ENCODE measurements at regions not wholly inside any gene's neighbourhood (a gene's known extent, or its start where the extent isn't known, plus 50 kb on each side); places are given as distances from the start of the nearest gene placed in this dataset.
A peak's percentile ranks its signal among the peaks of the same experiment; 100 is the strongest.
"Not testable (repeated sequence)": the region's sequence is repeated elsewhere in the genome, so short reads cannot be mapped to it uniquely, and the experiment has no call there.

DNA sequence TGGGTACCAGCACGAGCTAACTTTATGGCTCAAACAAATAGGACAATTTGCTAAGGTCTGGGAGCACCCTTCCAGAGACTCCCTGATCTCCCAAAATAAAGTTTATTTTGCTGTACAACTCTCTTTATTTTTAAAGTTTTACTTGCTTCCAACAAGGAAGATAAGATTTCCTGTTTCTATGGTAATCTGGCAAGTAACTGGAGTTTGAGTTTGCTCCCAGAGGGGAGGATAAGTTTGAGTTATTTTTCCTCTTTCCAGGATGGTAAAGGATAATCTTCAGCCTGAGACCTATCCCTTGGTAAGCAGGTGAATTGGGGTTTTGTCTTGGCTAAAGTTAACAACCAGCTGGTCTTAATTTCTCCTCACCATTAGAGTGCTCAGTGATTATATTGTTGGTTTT, 1019.4 kb upstream of the ALCAM start:
- DNase-seq (ENCODE audit: low read depth), result no peak
- no peak overlapping the region for H3K4me3 ChIP-seq (ENCODE audit: low read length)
- TF ChIP-seq, protein P1, sequence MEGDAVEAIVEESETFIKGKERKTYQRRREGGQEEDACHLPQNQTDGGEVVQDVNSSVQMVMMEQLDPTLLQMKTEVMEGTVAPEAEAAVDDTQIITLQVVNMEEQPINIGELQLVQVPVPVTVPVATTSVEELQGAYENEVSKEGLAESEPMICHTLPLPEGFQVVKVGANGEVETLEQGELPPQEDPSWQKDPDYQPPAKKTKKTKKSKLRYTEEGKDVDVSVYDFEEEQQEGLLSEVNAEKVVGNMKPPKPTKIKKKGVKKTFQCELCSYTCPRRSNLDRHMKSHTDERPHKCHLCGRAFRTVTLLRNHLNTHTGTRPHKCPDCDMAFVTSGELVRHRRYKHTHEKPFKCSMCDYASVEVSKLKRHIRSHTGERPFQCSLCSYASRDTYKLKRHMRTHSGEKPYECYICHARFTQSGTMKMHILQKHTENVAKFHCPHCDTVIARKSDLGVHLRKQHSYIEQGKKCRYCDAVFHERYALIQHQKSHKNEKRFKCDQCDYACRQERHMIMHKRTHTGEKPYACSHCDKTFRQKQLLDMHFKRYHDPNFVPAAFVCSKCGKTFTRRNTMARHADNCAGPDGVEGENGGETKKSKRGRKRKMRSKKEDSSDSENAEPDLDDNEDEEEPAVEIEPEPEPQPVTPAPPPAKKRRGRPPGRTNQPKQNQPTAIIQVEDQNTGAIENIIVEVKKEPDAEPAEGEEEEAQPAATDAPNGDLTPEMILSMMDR (conservative IDR thresholded peaks at IDR 0.05; ENCODE audit: low read length), result no peak

DNA sequence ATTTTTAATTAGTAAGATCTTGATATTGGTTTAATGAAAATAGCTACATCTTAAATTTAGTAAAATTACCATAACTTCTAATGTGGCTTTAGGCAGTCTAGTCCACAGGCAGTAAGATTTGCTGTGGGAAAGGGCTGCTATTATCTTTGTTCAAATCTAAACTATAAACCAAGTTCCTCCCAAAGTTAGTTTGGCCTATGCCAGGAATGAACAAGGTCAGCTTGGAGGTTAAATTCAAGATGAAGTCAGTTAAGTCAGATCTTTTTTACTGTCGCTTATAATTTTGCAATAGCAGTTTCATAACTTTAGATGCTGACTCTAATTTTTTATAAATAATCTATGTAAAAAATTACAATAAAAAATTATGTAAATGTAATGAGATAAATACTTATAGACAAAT, 1016.9 kb upstream of the ALCAM start:
- TF ChIP-seq, protein P1 (conservative IDR thresholded peaks at IDR 0.05; ENCODE audit: low read length), result no peak
- peak; percentile 17 for DNase-seq (ENCODE audit: low read depth)
- H3K4me3 ChIP-seq (ENCODE audit: low read length), result no peak overlapping the region

DNA sequence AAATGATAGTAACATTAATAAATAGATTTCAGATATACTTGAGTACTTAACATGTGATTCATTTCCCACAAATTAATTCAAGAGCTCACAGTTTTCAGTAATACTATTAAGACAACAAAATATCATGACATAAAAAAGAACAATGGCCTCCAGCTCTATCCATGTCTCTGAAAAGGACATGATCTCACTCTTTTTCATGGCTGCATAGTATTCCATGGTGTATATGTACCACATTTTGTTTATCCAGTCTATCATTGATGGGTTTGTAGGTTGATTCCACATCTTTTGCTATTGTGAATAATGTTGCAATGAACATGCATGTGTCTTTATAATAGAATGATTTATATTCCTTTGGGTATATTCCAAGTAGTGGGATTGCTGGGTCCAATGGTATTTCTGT, 1012.8 kb upstream of the ALCAM start:
- TF ChIP-seq, protein P1 (conservative IDR thresholded peaks at IDR 0.05; ENCODE audit: low read length), result no peak
- no peak overlapping the region for H3K4me3 ChIP-seq (ENCODE audit: low read length)
- no peak for DNase-seq (ENCODE audit: low read depth)

DNA sequence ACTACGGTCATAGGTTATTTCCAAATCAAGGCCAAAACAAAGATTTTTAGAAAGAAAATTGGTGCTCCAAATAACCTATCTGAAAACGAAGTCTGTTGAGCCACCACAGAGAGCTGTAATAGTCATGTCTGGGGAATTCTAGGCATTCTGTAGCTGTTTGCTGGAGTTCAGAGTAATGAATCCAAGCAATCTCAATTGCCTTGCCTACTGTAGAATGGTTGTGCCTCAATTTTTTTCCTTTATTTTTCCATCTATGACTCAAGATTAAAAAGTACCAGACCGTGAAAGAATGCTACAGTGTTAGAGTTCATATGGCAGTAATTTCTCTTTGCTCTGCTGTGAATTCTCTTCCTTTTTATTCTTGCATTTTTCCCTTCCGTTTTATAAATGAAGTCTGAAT, 1007.2 kb upstream of the ALCAM start:
- TF ChIP-seq, protein P1 (conservative IDR thresholded peaks at IDR 0.05; ENCODE audit: low read length), result no peak
- H3K4me3 ChIP-seq (ENCODE audit: low read length), result no peak overlapping the region; the same call in 1 of the 2 replicates
- peak; percentile 96 for DNase-seq (ENCODE audit: low read depth)

DNA sequence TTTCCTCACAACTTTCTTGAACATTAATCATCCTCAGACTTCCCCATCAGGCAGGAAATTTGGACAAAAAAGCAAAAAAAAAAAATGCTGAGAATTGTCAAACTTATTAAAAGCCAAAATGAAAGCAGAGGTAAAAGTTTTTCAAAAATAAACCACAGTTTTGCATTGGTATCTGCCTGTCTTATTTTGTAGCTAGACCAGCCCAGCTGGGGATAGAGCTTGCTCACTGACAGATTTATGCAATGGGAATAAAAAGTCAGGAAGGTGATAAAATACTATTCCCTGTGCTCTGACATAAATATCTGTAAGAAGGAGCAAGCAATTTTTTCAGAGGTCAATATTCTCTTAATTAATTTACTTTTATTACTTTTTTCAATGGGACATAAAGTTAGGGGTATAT, 1006.7 kb upstream of the ALCAM start:
- peak overlapping the region; percentile 32 for H3K4me3 ChIP-seq (ENCODE audit: low read length)
- DNase-seq (ENCODE audit: low read depth), result no peak
- TF ChIP-seq, protein P1 (conservative IDR thresholded peaks at IDR 0.05; ENCODE audit: low read length), result no peak

DNA sequence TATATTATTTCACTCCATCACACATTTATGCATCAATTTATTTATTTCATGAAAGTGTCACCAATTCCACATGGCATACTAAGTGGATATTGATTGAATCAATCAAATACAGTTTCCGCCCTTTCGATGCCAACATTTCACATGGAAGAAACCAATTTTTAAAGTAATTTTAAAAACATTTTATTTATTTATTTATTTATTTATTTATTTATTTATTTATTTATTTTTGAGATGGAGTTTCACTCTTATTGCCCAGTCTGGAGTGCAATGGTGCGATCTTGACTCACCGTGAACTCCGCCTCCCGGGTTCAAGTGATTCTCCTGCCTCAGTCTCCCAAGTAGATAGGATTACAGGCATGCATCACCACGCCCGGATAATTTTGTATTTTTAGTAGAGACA, 1005.0 kb upstream of the ALCAM start:
- not testable (repeated sequence) for H3K4me3 ChIP-seq (ENCODE audit: low read length); DNase-seq (ENCODE audit: low read depth)

DNA sequence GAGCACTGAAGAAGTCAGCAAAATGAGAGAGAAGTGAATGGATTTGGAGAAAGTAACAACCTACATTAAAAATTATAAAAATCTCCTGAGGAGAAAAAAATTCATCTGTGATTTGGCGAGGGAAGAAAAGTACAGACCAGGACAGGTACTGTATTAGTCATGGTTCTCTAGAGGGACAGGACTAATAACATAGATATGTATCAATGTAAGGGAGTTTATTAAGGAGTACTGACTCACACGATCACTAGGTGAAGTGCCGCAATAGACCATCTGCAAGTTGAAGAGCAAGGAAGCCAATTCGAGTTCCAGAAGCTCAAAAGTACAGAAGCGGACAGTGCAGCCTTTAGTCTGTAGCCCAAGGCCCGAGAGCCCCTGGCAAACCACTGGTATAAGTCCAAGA, 1004.4 kb upstream of the ALCAM start:
- no peak overlapping the region for H3K4me3 ChIP-seq (ENCODE audit: low read length)
- TF ChIP-seq, protein P1 (conservative IDR thresholded peaks at IDR 0.05; ENCODE audit: low read length), result no peak
- DNase-seq (ENCODE audit: low read depth), result no peak

DNA sequence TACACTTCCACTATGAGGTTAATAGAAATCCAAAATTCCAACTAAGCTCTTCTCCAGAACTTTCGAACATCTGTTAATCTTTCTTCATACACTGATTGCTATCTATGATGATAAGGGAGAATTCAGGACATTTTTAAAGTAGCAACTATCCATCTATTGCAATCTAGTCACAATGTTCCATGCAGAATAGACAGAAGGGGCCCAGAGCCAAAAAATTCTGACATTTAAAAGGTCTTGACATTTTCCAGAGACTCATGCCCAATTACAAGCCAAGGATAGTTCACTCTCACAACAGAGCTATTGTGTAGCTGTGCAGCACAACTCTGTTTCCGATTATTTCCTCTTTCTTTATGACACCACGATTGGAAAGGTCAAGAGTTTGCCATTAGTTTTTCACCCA, 999.7 kb upstream of the ALCAM start:
- TF ChIP-seq, protein P1 (conservative IDR thresholded peaks at IDR 0.05; ENCODE audit: low read length), result no peak
- no peak for DNase-seq (ENCODE audit: low read depth)

More for the DNA sequence above, 999.7 kb upstream of the ALCAM start:
- H3K4me3 ChIP-seq (ENCODE audit: low read length), result no peak overlapping the region
